SK-N-SH (cell line): ENCODE measurements at regions not wholly inside any gene's neighbourhood (a gene's known extent, or its start where the extent isn't known, plus 50 kb on each side); places are given as distances from the start of the nearest gene placed in this dataset.

Experiments
- CTCF ChIA-PET: fragments of 300-600, 350-600 bp; formaldehyde crosslinking; extraction: SDS; loops from one replicate; lab custom pipeline; 2021; lab: Yijun Ruan, JAX
- POLR2A ChIA-PET: fragments of 350-600 bp; sonication (Branson Sonifier 250); formaldehyde crosslinking; extraction: SDS; loops from one replicate; lab custom pipeline; 2020; ENCODE audit warnings: antibody characterized with exemption, inconsistent platforms; lab: Yijun Ruan, JAX
- DNase-seq: peaks from one replicate; pipeline ENCODE4 v3.0.0; 2012
- H2AFZ ChIP-seq: fragments of 200-600 bp; sonication (generic); 2 replicates; pipeline ENCODE4 v1.8.1; 2016; ENCODE audit warnings: antibody characterized with exemption, mild to moderate bottlenecking, low read depth
- H3F3A ChIP-seq: fragments of 200-600 bp; sonication (generic); replicated peaks from 2 replicates; pipeline ENCODE3; 2016; ENCODE audit warnings: antibody characterized with exemption, mild to moderate bottlenecking; ENCODE audit not compliant: insufficient read depth
- H3K27ac ChIP-seq, 2 experiments: fragments of 200-500 bp in 1 of 2; fragments of 200-600 bp in 1 of 2; sonication (Bioruptor generic) in 1 of 2; sonication (generic), shearing (Covaris generic) in 1 of 2; 2 replicates each; pipeline versions ENCODE4 v1.5.1 to v1.6.1; 2014 to 2016; ENCODE audit warnings: low read depth in 2 of 2, inconsistent platforms in 1 of 2, low read length in 1 of 2, mild to moderate bottlenecking in 1 of 2, mixed read lengths in 1 of 2
- H3K27me3 ChIP-seq: fragments of 200-600 bp; sonication (generic), shearing (Covaris generic); 2 replicates; pipeline ENCODE4 v1.6.1; 2016; ENCODE audit warnings: mixed run types; ENCODE audit not compliant: insufficient read depth
- H3K36me3 ChIP-seq, 2 experiments: fragments of 200-500 bp in 1 of 2; fragments of 200-600 bp in 1 of 2; sonication (Bioruptor generic) in 1 of 2; sonication (generic) in 1 of 2; replicated peaks in 1 of 2; 2 replicates each; pipeline versions ENCODE3 to v1.5.1; 2014 to 2016; ENCODE audit warnings: low read length in 1 of 2, mild to moderate bottlenecking in 1 of 2; ENCODE audit not compliant: insufficient read depth in 2 of 2, control insufficient read depth in 1 of 2
- H3K4me1 ChIP-seq, 2 experiments: fragments of 200-500 bp in 1 of 2; fragments of 200-600 bp in 1 of 2; sonication (Bioruptor generic) in 1 of 2; sonication (generic), shearing (Covaris generic) in 1 of 2; 2 replicates each; pipeline versions ENCODE4 v1.5.1 to v1.6.1; 2014 to 2016; ENCODE audit warnings: low read depth in 1 of 2, low read length in 1 of 2, mixed run types in 1 of 2; ENCODE audit not compliant: insufficient read depth in 2 of 2, control insufficient read depth in 1 of 2
- H3K4me2 ChIP-seq: fragments of 200-600 bp; sonication (generic), shearing (Covaris generic); 2 replicates; pipeline ENCODE4 v1.6.1; 2017; ENCODE audit warnings: mixed run types
- H3K4me3 ChIP-seq, 2 experiments: fragments of 200-500 bp in 1 of 2; fragments of 200-600 bp in 1 of 2; sonication (Bioruptor generic) in 1 of 2; sonication (generic), shearing (Covaris generic) in 1 of 2; 2 replicates each; pipeline versions ENCODE4 v1.5.1 to v1.8.1; 2014 to 2016; ENCODE audit warnings: low read depth in 2 of 2, inconsistent platforms in 1 of 2, low read length in 1 of 2, mild to moderate bottlenecking in 1 of 2, mixed read lengths in 1 of 2, moderate library complexity in 1 of 2
- H3K79me2 ChIP-seq: fragments of 200-600 bp; sonication (generic); 2 replicates; pipeline ENCODE4 v1.8.1; 2017; ENCODE audit warnings: mild to moderate bottlenecking; ENCODE audit not compliant: insufficient read depth
- H3K9ac ChIP-seq: fragments of 200-600 bp; sonication (generic); 2 replicates; pipeline ENCODE4 v1.6.1; 2017; ENCODE audit warnings: mixed run types
- H3K9me2 ChIP-seq: fragments of 200-600 bp; sonication (generic); 2 replicates; pipeline ENCODE4 v1.6.1; 2017; ENCODE audit warnings: mixed run types
- H3K9me3 ChIP-seq: fragments of 200-600 bp; sonication (generic); 2 replicates; pipeline ENCODE4 v1.6.1; 2017; ENCODE audit warnings: mixed run types, mild to moderate bottlenecking, moderate library complexity
- H4K20me1 ChIP-seq: fragments of 200-600 bp; sonication (generic); 2 replicates; pipeline ENCODE4 v1.6.1; 2017; ENCODE audit warnings: mild to moderate bottlenecking, mixed run types; ENCODE audit not compliant: insufficient read depth
- CHD2 ChIP-seq: fragments of 150-350 bp; IDR thresholded peaks from 2 replicates; pipeline ENCODE4 v1.6.1; 2018; ENCODE audit warnings: low read length; ENCODE audit not compliant: partially characterized antibody
- CTCF ChIP-seq: fragments of 200-600 bp; sonication (generic); IDR thresholded peaks from 2 replicates; pipeline ENCODE4 v1.6.1; 2017; ENCODE audit warnings: antibody characterized with exemption, mild to moderate bottlenecking, moderate library complexity
- EZH2phosphoT487 ChIP-seq: fragments of 200-600 bp; sonication (generic); IDR thresholded peaks from 2 replicates; pipeline ENCODE4 v1.6.1; 2017; ENCODE audit warnings: low read depth, mixed run types, mild to moderate bottlenecking, antibody characterized with exemption, moderate library complexity, borderline replicate concordance
- GATA2 ChIP-seq: sonication (generic); formaldehyde crosslinking; IDR thresholded peaks from 2 replicates; pipeline ENCODE4 v1.5.0; 2020; ENCODE audit warnings: mild to moderate bottlenecking, missing genetic modification reagents
- JUND ChIP-seq: IDR thresholded peaks from 2 replicates; pipeline ENCODE4 v1.4.0; 2012
- MEF2A ChIP-seq: IDR thresholded peaks from 2 replicates; pipeline ENCODE4 v1.4.0; 2012; ENCODE audit warnings: low read depth, borderline replicate concordance
- NFIC ChIP-seq: IDR thresholded peaks from 2 replicates; pipeline ENCODE4 v1.4.0; 2012; ENCODE audit warnings: borderline replicate concordance
- POLR2AphosphoS5 ChIP-seq: IDR thresholded peaks from 2 replicates; pipeline ENCODE4 v1.6.1; 2012; ENCODE audit warnings: low read depth, low read length
- RAD21 ChIP-seq: IDR thresholded peaks from 2 replicates; pipeline ENCODE4 v1.6.1; 2012; ENCODE audit warnings: mild to moderate bottlenecking, low read length
- RFX5 ChIP-seq: IDR thresholded peaks from 2 replicates; pipeline ENCODE4 v1.6.1; 2012; ENCODE audit warnings: mild to moderate bottlenecking, improper control_type of control experiment, low read length
- SMC3 ChIP-seq: IDR thresholded peaks from 2 replicates; pipeline ENCODE4 v1.6.1; 2012; ENCODE audit warnings: low read depth, low read length, improper control_type of control experiment
- TAF1 ChIP-seq: IDR thresholded peaks from 2 replicates; pipeline ENCODE4 v1.6.1; 2012; ENCODE audit warnings: low read depth, mild to moderate bottlenecking, low read length, moderate library complexity, borderline replicate concordance
- TCF12 ChIP-seq: IDR thresholded peaks from 2 replicates; pipeline ENCODE4 v1.4.0; 2012
- TEAD4 ChIP-seq: IDR thresholded peaks from 2 replicates; pipeline ENCODE4 v1.4.0; 2012; ENCODE audit warnings: mild to moderate bottlenecking, borderline replicate concordance; ENCODE audit not compliant: insufficient read depth
- WGBS: methylation state at CpG from one replicate; pipeline ENCODE4 v1.1.6; 2017; ENCODE audit warnings: low lambda C conversion rate; 5-methylcytosine and 5-hydroxymethylcytosine counted together
- TF ChIP-seq, protein P1 (sequence below): IDR thresholded peaks from 2 replicates; pipeline ENCODE4 v1.6.1; 2012; ENCODE audit warnings: mild to moderate bottlenecking, low read depth, low read length, moderate library complexity

- no peak for TF ChIP-seq CTCF
- no peak for TF ChIP-seq TCF12
- no peak for TF ChIP-seq MEF2A
- TF ChIP-seq POLR2AphosphoS5 = no peak
- no peak for TF ChIP-seq RAD21
Measured at GRCh38 chr11:112558691-112559090, 298.0 kb upstream of the PLET1 start (continued).

DNA sequence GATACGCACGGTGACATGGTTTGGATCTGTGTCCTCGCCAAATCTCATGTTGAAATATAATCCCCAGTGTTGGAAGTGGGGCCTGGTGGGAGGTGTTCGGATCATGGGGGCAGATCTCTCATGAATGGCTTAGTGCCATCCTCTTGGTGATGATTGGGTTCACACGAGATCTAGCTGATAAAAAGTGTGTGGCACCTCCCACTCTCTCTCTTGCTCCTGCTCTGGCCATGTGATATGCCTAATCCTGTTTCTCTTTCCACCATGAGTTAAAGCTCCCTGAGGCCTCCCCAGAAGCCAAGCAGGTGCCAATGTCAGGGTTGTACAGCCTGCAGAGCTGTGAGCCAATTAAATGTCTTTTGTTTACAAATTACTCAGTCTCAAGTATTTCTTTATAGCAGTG is 303.1 kb upstream of the PLET1 start:
- Histone ChIP-seq H4K20me1 (no peaks in the 10 kb centered on the region), H3K9me2 (no peaks in the 10 kb centered on the region), H3K4me3 (no peak overlapping the region), H3K27me3 (no peaks in the 10 kb centered on the region), H3K27ac (no peak overlapping the region), H3K4me1 (peaks cover 0 to 6% of the 10 kb centered on the region in 2 experiments; a peak in 2 of 4 replicates), H3K9ac (no peak overlapping the region), H3K36me3 (no peaks in the 10 kb centered on the region), H3K9me3 (no peaks in the 10 kb centered on the region), H3K79me2 (no peaks in the 10 kb centered on the region), H3K4me2 (no peak overlapping the region), H2AFZ (no peak overlapping the region), H3F3A (no peaks in the 10 kb centered on the region)
- POLR2A ChIA-PET = no interaction called here
- DNase-seq = no peak
- 73% methylated on average over 5 of the region's 5 CpGs for WGBS
- CTCF ChIA-PET = interaction anchor here (2.6 to 4.1 kb wide), 2 partner anchors 9 to 25 kb away, joined by 9 to 28 read pairs; no protein-coding TSS in a partner anchor
- TF ChIP-seq EZH2phosphoT487 = no peak
- no peak for TF ChIP-seq CHD2
- TF ChIP-seq, protein P1, sequence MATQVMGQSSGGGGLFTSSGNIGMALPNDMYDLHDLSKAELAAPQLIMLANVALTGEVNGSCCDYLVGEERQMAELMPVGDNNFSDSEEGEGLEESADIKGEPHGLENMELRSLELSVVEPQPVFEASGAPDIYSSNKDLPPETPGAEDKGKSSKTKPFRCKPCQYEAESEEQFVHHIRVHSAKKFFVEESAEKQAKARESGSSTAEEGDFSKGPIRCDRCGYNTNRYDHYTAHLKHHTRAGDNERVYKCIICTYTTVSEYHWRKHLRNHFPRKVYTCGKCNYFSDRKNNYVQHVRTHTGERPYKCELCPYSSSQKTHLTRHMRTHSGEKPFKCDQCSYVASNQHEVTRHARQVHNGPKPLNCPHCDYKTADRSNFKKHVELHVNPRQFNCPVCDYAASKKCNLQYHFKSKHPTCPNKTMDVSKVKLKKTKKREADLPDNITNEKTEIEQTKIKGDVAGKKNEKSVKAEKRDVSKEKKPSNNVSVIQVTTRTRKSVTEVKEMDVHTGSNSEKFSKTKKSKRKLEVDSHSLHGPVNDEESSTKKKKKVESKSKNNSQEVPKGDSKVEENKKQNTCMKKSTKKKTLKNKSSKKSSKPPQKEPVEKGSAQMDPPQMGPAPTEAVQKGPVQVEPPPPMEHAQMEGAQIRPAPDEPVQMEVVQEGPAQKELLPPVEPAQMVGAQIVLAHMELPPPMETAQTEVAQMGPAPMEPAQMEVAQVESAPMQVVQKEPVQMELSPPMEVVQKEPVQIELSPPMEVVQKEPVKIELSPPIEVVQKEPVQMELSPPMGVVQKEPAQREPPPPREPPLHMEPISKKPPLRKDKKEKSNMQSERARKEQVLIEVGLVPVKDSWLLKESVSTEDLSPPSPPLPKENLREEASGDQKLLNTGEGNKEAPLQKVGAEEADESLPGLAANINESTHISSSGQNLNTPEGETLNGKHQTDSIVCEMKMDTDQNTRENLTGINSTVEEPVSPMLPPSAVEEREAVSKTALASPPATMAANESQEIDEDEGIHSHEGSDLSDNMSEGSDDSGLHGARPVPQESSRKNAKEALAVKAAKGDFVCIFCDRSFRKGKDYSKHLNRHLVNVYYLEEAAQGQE = no peak
- TF ChIP-seq MEF2A = no peak
- TF ChIP-seq RFX5 = no peak
- TF ChIP-seq TAF1 = no peak
- no peak for TF ChIP-seq NFIC
- TF ChIP-seq GATA2 (CRISPR knock-in tag) = no peak
- no peak for TF ChIP-seq SMC3
- no peak for TF ChIP-seq JUND
- no peak for TF ChIP-seq TEAD4
- no peak for TF ChIP-seq TCF12
- TF ChIP-seq, all 33 proteins: peak for 0
